ENCODE measurements at regions not wholly inside any gene's neighbourhood (a gene's known extent, or its start where the extent isn't known, plus 50 kb on each side); places are given as distances from the start of the nearest gene placed in this dataset.

GRCh38 chr20:60420676-60421229 is 462.5 kb downstream of the CDH26 start:
- no peak for DNase-seq (ENCODE audit: low spot score)
- intact Hi-C loops (cut with DNase I): no loop called here

- intact Hi-C loops (cut with DNase I): no loop called here
- DNase-seq (ENCODE audit: low spot score): no peak
Measured at GRCh38 chr20:60422848-60423247, 464.6 kb downstream of the CDH26 start.

- intact Hi-C loops (cut with DNase I): no loop called here
- no peak for DNase-seq (ENCODE audit: low spot score)
Measured at GRCh38 chr20:60424267-60424902, 466.2 kb downstream of the CDH26 start.

GRCh38 chr20:60427516-60427915 is 469.3 kb downstream of the CDH26 start:
- intact Hi-C loops (cut with DNase I): no loop called here
- DNase-seq (ENCODE audit: low spot score): no peak

- intact Hi-C loops (cut with DNase I): no loop called here
- no peak for DNase-seq (ENCODE audit: low spot score)
Measured at GRCh38 chr20:60428651-60429050, 470.4 kb downstream of the CDH26 start.

GRCh38 chr20:60430516-60431001 is 472.3 kb downstream of the CDH26 start:
- intact Hi-C loops (cut with DNase I): no loop called here
- no peak for DNase-seq (ENCODE audit: low spot score)

- intact Hi-C loops (cut with DNase I): no loop called here
- no peak for DNase-seq (ENCODE audit: low spot score)
Measured at GRCh38 chr20:60431349-60431748, 473.1 kb downstream of the CDH26 start.

GRCh38 chr20:60437418-60437817 is 479.2 kb downstream of the CDH26 start:
- intact Hi-C loops (cut with DNase I): no loop called here
- DNase-seq (ENCODE audit: low spot score): no peak

- DNase-seq (ENCODE audit: low spot score): no peak
Measured at GRCh38 chr20:60446267-60447111, 488.3 kb downstream of the CDH26 start.

GRCh38 chr20:60447703-60448102 is 489.5 kb downstream of the CDH26 start:
- no peak for DNase-seq (ENCODE audit: low spot score)
- intact Hi-C loops (cut with DNase I): loop anchor here in 1 of 2 donors (1.0 kb wide), 1 partner anchor 45 kb away; no protein-coding TSS in a partner anchor

More at GRCh38 chr20:60446267-60447111, 488.3 kb downstream of the CDH26 start:
- intact Hi-C loops (cut with DNase I): no loop called here

- no peak for DNase-seq (ENCODE audit: low spot score)
- intact Hi-C loops (cut with DNase I): no loop called here
Measured at GRCh38 chr20:60453388-60454246, 495.4 kb downstream of the CDH26 start.

- no peak for DNase-seq (ENCODE audit: low spot score)
- intact Hi-C loops (cut with DNase I): no loop called here
Measured at GRCh38 chr20:60454491-60454890, 496.3 kb downstream of the CDH26 start.

GRCh38 chr20:60455272-60455671 is 497.0 kb downstream of the CDH26 start:
- DNase-seq (ENCODE audit: low spot score): no peak
- intact Hi-C loops (cut with DNase I): no loop called here

- no peak for DNase-seq (ENCODE audit: low spot score)
- intact Hi-C loops (cut with DNase I): no loop called here
Measured at GRCh38 chr20:60459212-60459611, 501.0 kb downstream of the CDH26 start.

- intact Hi-C loops (cut with DNase I): no loop called here
- no peak for DNase-seq (ENCODE audit: low spot score)
Measured at GRCh38 chr20:60461993-60462392, 503.8 kb downstream of the CDH26 start.

- intact Hi-C loops (cut with DNase I): no loop called here
- no peak for DNase-seq (ENCODE audit: low spot score)
Measured at GRCh38 chr20:60463798-60464197, 505.6 kb downstream of the CDH26 start.

- intact Hi-C loops (cut with DNase I): no loop called here
- no peak for DNase-seq (ENCODE audit: low spot score)
Measured at GRCh38 chr20:60465439-60465838, 507.2 kb downstream of the CDH26 start.

- intact Hi-C loops (cut with DNase I): no loop called here
- no peak for DNase-seq (ENCODE audit: low spot score)
Measured at GRCh38 chr20:60465993-60466686, 507.9 kb downstream of the CDH26 start.

GRCh38 chr20:60466687-60467022 is 508.4 kb downstream of the CDH26 start:
- DNase-seq (ENCODE audit: low spot score): no peak
- intact Hi-C loops (cut with DNase I): no loop called here

Measured in posterior vena cava (tissue), 2 donors.